B cell (primary cell): ENCODE measurements at regions not wholly inside any gene's neighbourhood (a gene's known extent, or its start where the extent isn't known, plus 50 kb on each side); places are given as distances from the start of the nearest gene placed in this dataset.

Experiments used
- EZH2 ChIP-seq: IDR thresholded peaks from 2 replicates; pipeline ENCODE4 v1.6.1; 2012; ENCODE audit warnings: borderline replicate concordance, low read depth, mild to moderate bottlenecking, moderate library complexity, low read length; ENCODE audit not compliant: insufficient read depth, poor library complexity, severe bottlenecking
- TF ChIP-seq, protein P1 (sequence below): fragments of 200-600 bp; IDR thresholded peaks from one replicate; pipeline ENCODE4 v1.8.0; 2022; ENCODE audit warnings: antibody characterized with exemption, mild to moderate bottlenecking

DNA sequence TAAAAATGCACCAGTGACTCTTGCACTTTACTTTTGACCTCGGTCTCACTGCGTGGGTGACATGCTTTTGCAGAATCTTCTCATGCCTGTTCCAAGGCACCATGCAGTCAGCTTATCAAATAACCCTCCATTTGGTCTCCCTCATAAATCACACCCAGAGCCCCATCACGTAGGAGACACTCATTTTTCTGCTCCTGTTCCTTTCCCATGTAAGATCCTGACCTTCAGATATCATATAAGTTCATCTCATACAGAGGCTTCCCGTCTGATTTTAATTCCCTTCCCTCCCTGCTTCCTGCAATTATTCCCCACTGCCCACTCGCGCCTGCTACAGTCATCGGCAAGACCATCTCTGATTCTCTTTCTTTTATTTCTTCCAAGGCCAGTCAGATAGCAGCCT lies 1226.3 kb upstream of the AUTS2 start:
- TF ChIP-seq, protein P1, sequence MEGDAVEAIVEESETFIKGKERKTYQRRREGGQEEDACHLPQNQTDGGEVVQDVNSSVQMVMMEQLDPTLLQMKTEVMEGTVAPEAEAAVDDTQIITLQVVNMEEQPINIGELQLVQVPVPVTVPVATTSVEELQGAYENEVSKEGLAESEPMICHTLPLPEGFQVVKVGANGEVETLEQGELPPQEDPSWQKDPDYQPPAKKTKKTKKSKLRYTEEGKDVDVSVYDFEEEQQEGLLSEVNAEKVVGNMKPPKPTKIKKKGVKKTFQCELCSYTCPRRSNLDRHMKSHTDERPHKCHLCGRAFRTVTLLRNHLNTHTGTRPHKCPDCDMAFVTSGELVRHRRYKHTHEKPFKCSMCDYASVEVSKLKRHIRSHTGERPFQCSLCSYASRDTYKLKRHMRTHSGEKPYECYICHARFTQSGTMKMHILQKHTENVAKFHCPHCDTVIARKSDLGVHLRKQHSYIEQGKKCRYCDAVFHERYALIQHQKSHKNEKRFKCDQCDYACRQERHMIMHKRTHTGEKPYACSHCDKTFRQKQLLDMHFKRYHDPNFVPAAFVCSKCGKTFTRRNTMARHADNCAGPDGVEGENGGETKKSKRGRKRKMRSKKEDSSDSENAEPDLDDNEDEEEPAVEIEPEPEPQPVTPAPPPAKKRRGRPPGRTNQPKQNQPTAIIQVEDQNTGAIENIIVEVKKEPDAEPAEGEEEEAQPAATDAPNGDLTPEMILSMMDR: no peak
- no peak for TF ChIP-seq EZH2
